Activated naive CD4-positive, alpha-beta T cell treated with anti-CD3 and anti-CD28 coated beads, Interleukin-2, amount 10 ng/mL, durations not matched to agents 7 days and 5 days (primary cell): ENCODE measurements at regions not wholly inside any gene's neighbourhood (a gene's known extent, or its start where the extent isn't known, plus 50 kb on each side); places are given as distances from the start of the nearest gene placed in this dataset.

Experiments used
- CTCF ChIA-PET: fragments of 350-600 bp; sonication (Branson Sonifier 250); formaldehyde crosslinking; loops from one replicate; lab custom pipeline; 2021; ENCODE audit warnings: antibody characterized with exemption; lab: Charles Lee
- DNase-seq: peaks from one replicate; pipeline ENCODE4 v3.0.0-alpha.2; 2020
- H3K27ac Mint-ChIP-seq: one replicate; pipeline ENCODE4 v1.8.0; 2021; ENCODE audit warnings: mild to moderate bottlenecking, moderate library complexity, mixed read lengths
- H3K27me3 Mint-ChIP-seq: one replicate; pipeline ENCODE4 v1.8.0; 2021; ENCODE audit warnings: mild to moderate bottlenecking, mixed read lengths
- H3K36me3 Mint-ChIP-seq: one replicate; pipeline ENCODE4 v1.8.0; 2021; ENCODE audit warnings: mixed read lengths
- H3K4me1 Mint-ChIP-seq: one replicate; pipeline ENCODE4 v1.8.0; 2021; ENCODE audit warnings: mixed read lengths
- H3K4me3 Mint-ChIP-seq: one replicate; pipeline ENCODE4 v1.8.0; 2021; ENCODE audit warnings: mild to moderate bottlenecking, moderate library complexity, mixed read lengths
- H3K9me3 Mint-ChIP-seq: one replicate; pipeline ENCODE4 v1.8.0; 2021; ENCODE audit warnings: mixed read lengths

DNA sequence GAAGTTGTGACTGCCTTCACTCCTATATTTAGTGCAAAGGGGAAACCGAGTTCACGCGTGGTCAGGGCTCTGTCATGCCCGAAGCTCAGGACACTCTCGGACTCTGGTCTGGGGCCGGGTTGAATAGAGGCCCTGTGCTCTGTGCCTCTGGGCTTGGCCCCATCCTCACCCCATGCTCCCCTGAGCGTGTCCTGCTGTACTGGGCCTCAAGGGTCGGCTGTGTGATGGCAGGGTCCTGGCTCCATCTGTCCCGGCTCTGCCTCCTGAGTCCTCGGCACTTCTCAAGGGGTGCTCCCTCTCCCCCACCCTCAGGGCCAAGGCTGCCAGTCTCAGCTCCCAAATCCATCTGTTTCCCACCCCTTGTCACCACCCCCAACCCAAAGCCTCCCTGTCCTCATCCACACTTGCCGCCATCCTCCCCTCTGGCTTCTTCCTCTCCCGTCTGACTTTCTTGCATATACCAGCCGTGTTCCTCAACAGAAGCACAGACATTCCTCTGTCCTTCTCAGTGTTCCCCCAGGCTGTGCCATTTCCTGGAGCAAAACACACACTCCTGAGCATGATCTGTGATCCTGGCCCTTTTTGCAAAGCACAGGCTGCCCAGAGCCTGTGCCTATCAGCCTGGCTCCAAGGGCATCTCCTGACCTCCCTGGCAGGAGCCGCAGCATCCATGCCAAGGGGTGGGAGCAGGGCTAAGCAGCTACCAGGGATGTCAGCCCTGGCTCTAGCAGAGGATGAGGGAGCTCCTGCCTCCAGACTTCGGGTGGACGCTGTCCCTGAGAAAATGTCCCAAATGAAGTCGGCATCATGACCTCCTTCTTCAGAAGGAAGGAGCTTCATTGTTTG lies 64.2 kb upstream of the OTOS start:
- Mint-ChIP-seq H3K4me1 (no peaks in the 10 kb centered on the region), H3K9me3 (no peaks in the 10 kb centered on the region), H3K36me3 (no peaks in the 10 kb centered on the region), H3K4me3 (no peak overlapping the region), H3K27me3 (peaks cover 32% of the 10 kb centered on the region), H3K27ac (no peak overlapping the region)
- no peak for DNase-seq
- CTCF ChIA-PET = interaction anchor here (1.4 kb wide), 1 partner anchor 10 kb away, joined by 3 read pairs; no protein-coding TSS in a partner anchor

GRCh38 chr2:240205348-240205747 lies 64.9 kb upstream of the OTOS start:
- H3K36me3 Mint-ChIP-seq = no peaks in the 10 kb centered on the region
- DNase-seq = peak; percentile 20
- no peak overlapping the region for H3K4me3 Mint-ChIP-seq
- H3K27ac Mint-ChIP-seq = no peak overlapping the region
- H3K9me3 Mint-ChIP-seq = no peaks in the 10 kb centered on the region
- CTCF ChIA-PET = interaction anchor here (0.6 to 1.4 kb wide), 3 partner anchors 11 to 645 kb away, joined by 3 read pairs; no protein-coding TSS in a partner anchor
- H3K27me3 Mint-ChIP-seq = peaks cover 31% of the 10 kb centered on the region
- H3K4me1 Mint-ChIP-seq = no peaks in the 10 kb centered on the region

DNA sequence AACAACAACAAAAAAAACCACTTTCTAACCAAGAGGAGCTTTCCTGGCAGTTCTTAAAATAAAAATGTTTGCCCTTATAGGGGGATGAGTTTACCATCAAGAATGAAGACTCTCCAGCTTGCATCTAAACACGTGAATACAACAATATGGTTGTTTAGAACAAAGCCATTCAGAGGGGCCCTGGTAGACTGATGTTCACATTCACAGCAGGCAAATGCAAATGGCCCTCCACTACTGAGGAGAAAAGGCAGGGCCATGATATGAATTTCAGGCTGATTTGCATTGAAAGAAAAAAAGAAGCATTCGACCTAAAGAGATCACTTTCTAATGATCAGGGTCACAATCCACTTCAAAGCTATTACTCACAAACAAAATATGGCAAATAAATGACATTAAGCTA lies 65.3 kb upstream of the OTOS start:
- Mint-ChIP-seq H3K4me1 (no peaks in the 10 kb centered on the region), H3K4me3 (no peak overlapping the region), H3K9me3 (no peaks in the 10 kb centered on the region), H3K36me3 (no peaks in the 10 kb centered on the region), H3K27ac (no peak overlapping the region), H3K27me3 (peaks cover 27% of the 10 kb centered on the region)
- DNase-seq = no peak
- CTCF ChIA-PET = interaction anchor here (0.6 to 1.4 kb wide), 3 partner anchors 11 to 644 kb away, joined by 3 read pairs; no protein-coding TSS in a partner anchor

DNA sequence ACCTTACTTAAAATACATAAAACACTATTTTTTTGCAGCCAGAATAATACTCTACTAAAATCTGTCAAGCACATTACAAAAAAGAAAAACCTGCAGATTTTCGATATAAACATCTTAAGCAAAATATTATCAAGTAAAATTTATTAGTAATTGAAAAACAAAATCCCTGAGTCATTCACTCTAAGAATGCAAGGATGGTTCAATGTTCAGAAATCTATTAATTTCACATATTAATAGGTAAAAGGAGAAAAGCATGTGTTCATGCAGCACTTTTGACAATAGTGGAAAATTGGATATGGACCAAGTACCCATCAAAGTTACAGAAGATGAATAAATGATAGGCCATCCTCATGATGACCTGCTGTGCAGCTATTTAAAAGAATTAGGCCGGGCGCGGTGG lies 66.2 kb upstream of the OTOS start:
- CTCF ChIA-PET = no interaction called here
- no peak overlapping the region for H3K27ac Mint-ChIP-seq
- peaks cover 21% of the 10 kb centered on the region for H3K27me3 Mint-ChIP-seq
- no peaks in the 10 kb centered on the region for H3K36me3 Mint-ChIP-seq
- no peak overlapping the region for H3K4me3 Mint-ChIP-seq
- no peaks in the 10 kb centered on the region for H3K4me1 Mint-ChIP-seq
- H3K9me3 Mint-ChIP-seq = no peaks in the 10 kb centered on the region
- DNase-seq = no peak

- H3K9me3 Mint-ChIP-seq = no peaks in the 10 kb centered on the region
- H3K4me3 Mint-ChIP-seq = no peak overlapping the region
- DNase-seq = peak; percentile 17
- peaks cover 21% of the 10 kb centered on the region for H3K27me3 Mint-ChIP-seq
- no peak overlapping the region for H3K27ac Mint-ChIP-seq
- no peaks in the 10 kb centered on the region for H3K36me3 Mint-ChIP-seq
- CTCF ChIA-PET = no interaction called here
- no peaks in the 10 kb centered on the region for H3K4me1 Mint-ChIP-seq
These were observed 67.2 kb upstream of the OTOS start for GRCh38 chr2:240207661-240208060.

DNA sequence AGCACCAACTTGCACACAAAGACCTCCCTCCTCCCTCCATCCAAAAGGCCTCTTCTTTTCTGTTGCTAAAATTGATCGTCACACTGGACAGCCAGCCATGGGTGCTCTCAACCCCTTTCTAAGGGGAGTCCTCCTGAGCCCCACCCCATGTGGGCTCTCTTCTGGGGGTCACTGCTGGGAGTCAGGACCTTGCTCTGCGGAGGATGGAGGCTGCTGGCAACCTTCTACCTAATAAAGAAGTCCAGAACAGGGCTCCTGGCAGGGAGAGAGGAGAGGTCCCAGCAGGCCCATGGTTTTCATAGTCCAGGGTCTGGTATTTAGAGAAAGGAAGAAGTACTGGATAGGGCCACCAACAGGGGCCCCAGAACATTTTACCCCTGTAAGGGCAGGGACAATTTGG lies 67.6 kb upstream of the OTOS start:
- no peak for DNase-seq
- no peak overlapping the region for H3K4me3 Mint-ChIP-seq
- no peaks in the 10 kb centered on the region for H3K4me1 Mint-ChIP-seq
- H3K27ac Mint-ChIP-seq = no peak overlapping the region
- H3K36me3 Mint-ChIP-seq = no peaks in the 10 kb centered on the region
- no peaks in the 10 kb centered on the region for H3K9me3 Mint-ChIP-seq
- peaks cover 17% of the 10 kb centered on the region for H3K27me3 Mint-ChIP-seq
- CTCF ChIA-PET = no interaction called here

DNA sequence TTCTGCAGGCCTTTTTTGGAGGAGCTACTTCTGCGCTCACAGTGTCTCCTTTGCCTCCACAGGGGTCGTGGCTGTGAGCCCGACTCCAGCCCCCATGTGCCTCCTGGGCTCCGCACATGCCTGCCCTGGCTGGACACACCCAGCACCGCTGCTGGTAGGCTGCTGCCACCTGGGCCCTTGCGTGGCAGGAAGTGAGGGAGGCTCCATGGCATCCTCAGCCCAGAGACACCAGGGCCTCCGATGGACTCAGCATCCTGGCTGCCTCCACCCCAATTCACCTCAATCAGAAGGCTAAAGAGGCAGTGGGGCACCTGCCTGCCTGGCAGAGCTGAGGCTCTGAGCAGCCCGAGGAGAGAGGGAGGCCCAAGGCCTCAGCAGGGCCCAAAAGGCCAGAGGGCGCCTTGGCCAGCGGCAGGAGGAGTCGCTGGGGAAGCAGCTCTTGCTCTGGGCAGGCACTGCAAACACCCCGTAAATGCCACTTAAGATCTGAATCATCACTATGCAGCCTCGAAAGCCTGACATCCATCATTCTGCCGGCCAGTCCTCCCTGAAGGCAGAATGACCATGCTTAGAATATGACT lies 68.3 kb upstream of the OTOS start:
- no peak overlapping the region for H3K4me3 Mint-ChIP-seq
- H3K9me3 Mint-ChIP-seq = no peaks in the 10 kb centered on the region
- H3K36me3 Mint-ChIP-seq = no peaks in the 10 kb centered on the region
- H3K4me1 Mint-ChIP-seq = no peaks in the 10 kb centered on the region
- CTCF ChIA-PET = no interaction called here
- peaks cover 12% of the 10 kb centered on the region for H3K27me3 Mint-ChIP-seq
- DNase-seq = peak; percentile 16
- H3K27ac Mint-ChIP-seq = no peak overlapping the region

DNA sequence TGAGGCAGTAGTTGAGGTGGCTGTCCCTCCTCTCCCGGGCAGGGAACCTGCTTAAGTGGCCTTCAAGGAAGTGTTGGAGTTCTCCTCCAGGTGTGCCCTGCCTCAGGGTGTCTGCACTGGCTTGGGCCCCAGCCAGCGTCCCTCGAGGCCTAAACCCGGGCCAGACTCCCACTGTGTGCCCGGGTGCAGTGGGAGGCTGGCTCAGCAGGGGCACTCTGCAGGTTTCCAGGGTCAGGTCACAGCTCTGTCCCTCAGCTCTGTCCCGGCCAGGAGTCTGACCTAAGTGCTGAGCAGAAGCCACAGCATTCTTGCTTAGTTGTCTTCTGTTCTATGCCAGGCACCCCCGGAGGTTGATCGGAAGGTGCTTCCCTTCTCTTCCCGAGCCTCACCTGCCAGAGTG lies 69.0 kb upstream of the OTOS start:
- H3K9me3 Mint-ChIP-seq = no peaks in the 10 kb centered on the region
- no peak overlapping the region for H3K4me3 Mint-ChIP-seq
- H3K4me1 Mint-ChIP-seq = no peaks in the 10 kb centered on the region
- peaks cover 9% of the 10 kb centered on the region for H3K27me3 Mint-ChIP-seq
- DNase-seq = peak; percentile 19
- CTCF ChIA-PET = no interaction called here
- H3K27ac Mint-ChIP-seq = no peak overlapping the region
- no peaks in the 10 kb centered on the region for H3K36me3 Mint-ChIP-seq

GRCh38 chr2:240210198-240210965 lies 69.9 kb upstream of the OTOS start:
- CTCF ChIA-PET = no interaction called here
- H3K4me1 Mint-ChIP-seq = no peaks in the 10 kb centered on the region

GRCh38 chr2:240211096-240211495 lies 70.6 kb upstream of the OTOS start:
- no peak overlapping the region for H3K27ac Mint-ChIP-seq
- no peaks in the 10 kb centered on the region for H3K36me3 Mint-ChIP-seq
- H3K9me3 Mint-ChIP-seq = no peaks in the 10 kb centered on the region
- no peaks in the 10 kb centered on the region for H3K27me3 Mint-ChIP-seq
- CTCF ChIA-PET = no interaction called here
- H3K4me1 Mint-ChIP-seq = no peaks in the 10 kb centered on the region
- H3K4me3 Mint-ChIP-seq = no peak overlapping the region
- DNase-seq = peak; percentile 14

More at GRCh38 chr2:240210198-240210965, 69.9 kb upstream of the OTOS start:
- peaks cover under 1% of the 10 kb centered on the region for H3K27me3 Mint-ChIP-seq
- DNase-seq = peak; percentile 17
- H3K27ac Mint-ChIP-seq = no peak overlapping the region
- no peaks in the 10 kb centered on the region for H3K9me3 Mint-ChIP-seq
- H3K36me3 Mint-ChIP-seq = no peaks in the 10 kb centered on the region
- no peak overlapping the region for H3K4me3 Mint-ChIP-seq

DNA sequence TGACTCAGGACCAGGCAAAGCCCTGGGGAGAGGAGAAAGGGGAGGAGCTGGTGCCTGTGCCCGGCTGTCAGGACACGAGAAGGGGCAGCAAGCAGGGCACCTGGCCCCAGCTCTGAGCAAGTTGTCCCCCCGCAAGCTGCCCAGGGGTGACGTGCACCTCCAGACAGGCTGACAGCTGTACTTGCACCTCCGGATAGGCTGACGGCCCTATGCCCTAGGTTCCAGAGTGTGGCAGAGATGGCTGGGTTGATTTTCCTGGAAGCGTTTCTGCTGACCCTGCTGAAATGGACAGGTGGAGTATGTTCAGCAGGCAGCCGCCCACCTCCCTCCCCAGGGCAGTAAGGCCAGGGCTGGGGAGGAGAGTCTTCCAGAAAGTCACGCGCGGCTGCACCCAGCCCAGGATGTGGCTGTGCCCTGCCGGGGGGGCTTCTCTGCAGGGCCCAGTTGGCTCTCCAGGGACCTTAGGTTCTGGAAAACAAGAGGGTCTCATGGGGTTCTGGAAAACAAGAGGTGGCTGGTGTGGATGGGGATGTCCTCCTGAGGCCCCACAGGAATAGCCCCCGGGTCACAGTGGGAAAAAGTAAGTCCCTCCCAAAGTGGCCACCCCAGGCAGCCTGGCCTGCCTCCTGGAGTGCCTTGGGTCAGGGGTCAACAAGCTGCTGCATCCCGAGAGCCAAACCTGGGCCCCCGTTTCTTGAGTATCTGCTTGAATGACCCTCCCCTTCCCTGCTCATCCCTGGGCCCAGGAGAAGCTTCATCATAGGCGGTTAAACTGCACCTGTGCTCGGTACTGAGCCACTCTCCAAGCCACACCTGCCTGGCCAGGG lies 71.4 kb upstream of the OTOS start:
- CTCF ChIA-PET = no interaction called here
- no peak overlapping the region for H3K27ac Mint-ChIP-seq
- no peaks in the 10 kb centered on the region for H3K27me3 Mint-ChIP-seq
- DNase-seq = peak; percentile 19
- no peaks in the 10 kb centered on the region for H3K4me1 Mint-ChIP-seq
- H3K9me3 Mint-ChIP-seq = no peaks in the 10 kb centered on the region
- H3K36me3 Mint-ChIP-seq = no peaks in the 10 kb centered on the region
- no peak overlapping the region for H3K4me3 Mint-ChIP-seq

GRCh38 chr2:240212425-240213225 lies 72.2 kb upstream of the OTOS start:
- H3K27me3 Mint-ChIP-seq = no peaks in the 10 kb centered on the region

DNA sequence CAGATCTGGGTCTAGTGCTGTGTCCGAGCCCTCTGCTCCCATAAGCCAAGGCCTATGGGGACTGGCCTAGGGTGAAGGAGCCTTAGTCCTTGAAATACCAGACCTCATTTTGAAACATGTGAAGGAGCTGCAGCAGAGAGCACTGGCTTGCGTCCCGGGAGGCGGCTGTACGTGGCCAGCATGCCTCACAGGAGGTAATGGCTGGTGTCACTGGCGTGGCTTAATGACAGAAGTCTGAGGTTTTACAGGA lies 72.7 kb upstream of the OTOS start:
- CTCF ChIA-PET = no interaction called here
- H3K27me3 Mint-ChIP-seq = no peaks in the 10 kb centered on the region
- H3K27ac Mint-ChIP-seq = no peak overlapping the region
- H3K4me3 Mint-ChIP-seq = no peak overlapping the region
- no peaks in the 10 kb centered on the region for H3K36me3 Mint-ChIP-seq
- H3K9me3 Mint-ChIP-seq = no peaks in the 10 kb centered on the region
- no peaks in the 10 kb centered on the region for H3K4me1 Mint-ChIP-seq
- peak; percentile 12 for DNase-seq

More at GRCh38 chr2:240212425-240213225, 72.2 kb upstream of the OTOS start:
- no peaks in the 10 kb centered on the region for H3K36me3 Mint-ChIP-seq
- DNase-seq = no peak
- H3K4me3 Mint-ChIP-seq = no peak overlapping the region
- CTCF ChIA-PET = no interaction called here
- no peak overlapping the region for H3K27ac Mint-ChIP-seq
- H3K4me1 Mint-ChIP-seq = no peaks in the 10 kb centered on the region
- no peaks in the 10 kb centered on the region for H3K9me3 Mint-ChIP-seq
